ENCODE measurements at regions not wholly inside any gene's neighbourhood (a gene's known extent, or its start where the extent isn't known, plus 50 kb on each side); places are given as distances from the start of the nearest gene placed in this dataset.
"Not testable (repeated sequence)": the region's sequence is repeated elsewhere in the genome, so short reads cannot be mapped to it uniquely, and the experiment has no call there.

DNA sequence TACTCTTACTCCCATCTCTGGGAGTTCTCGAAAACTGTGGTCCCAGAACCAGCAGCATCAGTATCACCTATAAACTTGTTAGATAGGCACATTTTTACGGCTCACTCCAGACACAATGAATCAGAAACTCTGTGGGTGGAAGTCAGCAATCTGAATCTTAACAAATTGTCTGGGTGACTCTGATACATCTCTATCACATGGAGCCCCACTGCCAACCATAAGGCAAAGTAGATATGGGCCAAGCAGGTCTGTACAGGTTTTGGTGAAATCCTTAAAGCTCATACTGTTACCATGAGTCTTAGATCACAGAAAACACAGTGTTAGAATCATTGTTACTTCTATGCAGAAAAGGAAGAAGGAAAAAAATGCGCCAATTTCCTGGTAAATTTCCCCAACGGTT is 122.5 kb upstream of the HCCS start:
- no peaks in the 10 kb centered on the region for H3K36me3 ChIP-seq (ENCODE audit: control insufficient read depth, insufficient read depth, low read length)
- no peak overlapping the region for H3K4me3 ChIP-seq (ENCODE audit: low read length)
- no peaks in the 10 kb centered on the region for H3K4me1 ChIP-seq (ENCODE audit: control insufficient read depth, insufficient read depth, low read length)
- H3K27me3 ChIP-seq (ENCODE audit: control insufficient read depth, insufficient read depth, low read length), result no peaks in the 10 kb centered on the region
- H3K27ac ChIP-seq (ENCODE audit: low read depth, low read length), result no peak overlapping the region
- H3K9ac ChIP-seq (ENCODE audit: low read length), result no peak overlapping the region

GRCh38 chrX:10989386-10989785 is 121.7 kb upstream of the HCCS start:
- Histone ChIP-seq H3K4me3 (ENCODE audit: low read length) (no peak overlapping the region), H3K9ac (ENCODE audit: low read length) (no peak overlapping the region), H3K36me3 (ENCODE audit: control insufficient read depth, insufficient read depth, low read length) (no peaks in the 10 kb centered on the region), H3K4me1 (ENCODE audit: control insufficient read depth, insufficient read depth, low read length) (no peaks in the 10 kb centered on the region), H3K27me3 (ENCODE audit: control insufficient read depth, insufficient read depth, low read length) (no peaks in the 10 kb centered on the region), H3K27ac (ENCODE audit: low read depth, low read length) (no peak overlapping the region)

- no peak overlapping the region for H3K27ac ChIP-seq (ENCODE audit: low read depth, low read length)
- H3K9ac ChIP-seq (ENCODE audit: low read length), result no peak overlapping the region
- no peaks in the 10 kb centered on the region for H3K4me1 ChIP-seq (ENCODE audit: control insufficient read depth, insufficient read depth, low read length)
- no peak overlapping the region for H3K4me3 ChIP-seq (ENCODE audit: low read length)
- H3K27me3 ChIP-seq (ENCODE audit: control insufficient read depth, insufficient read depth, low read length), result no peaks in the 10 kb centered on the region
- no peaks in the 10 kb centered on the region for H3K36me3 ChIP-seq (ENCODE audit: control insufficient read depth, insufficient read depth, low read length)
Observed at GRCh38 chrX:10990418-10990817, 120.7 kb upstream of the HCCS start.

GRCh38 chrX:10990976-10991375 is 120.2 kb upstream of the HCCS start:
- H3K27ac ChIP-seq (ENCODE audit: low read depth, low read length), result no peak overlapping the region
- H3K36me3 ChIP-seq (ENCODE audit: control insufficient read depth, insufficient read depth, low read length), result no peaks in the 10 kb centered on the region

DNA sequence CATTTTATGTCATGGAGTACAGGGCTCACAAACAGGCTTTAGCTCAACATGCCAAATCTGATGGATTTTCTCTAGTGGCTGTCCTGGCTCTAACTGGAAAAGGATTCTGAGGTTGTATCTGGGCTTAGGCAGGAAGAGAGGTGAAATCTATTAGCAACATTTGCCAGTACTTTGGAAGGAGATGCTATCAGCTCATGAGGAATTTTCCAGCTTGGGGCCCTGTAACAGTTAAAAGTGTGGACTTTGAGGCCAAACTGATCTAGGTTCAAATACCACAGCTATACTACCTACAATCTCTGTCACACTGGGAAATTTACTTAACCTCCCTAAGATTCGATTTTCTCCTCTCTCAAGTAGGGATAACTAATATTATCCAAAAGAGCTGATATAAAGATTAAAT is 119.0 kb upstream of the HCCS start:
- no peak overlapping the region for H3K27ac ChIP-seq (ENCODE audit: low read depth, low read length)
- no peaks in the 10 kb centered on the region for H3K4me1 ChIP-seq (ENCODE audit: control insufficient read depth, insufficient read depth, low read length)
- no peaks in the 10 kb centered on the region for H3K27me3 ChIP-seq (ENCODE audit: control insufficient read depth, insufficient read depth, low read length)
- no peak overlapping the region for H3K4me3 ChIP-seq (ENCODE audit: low read length)
- H3K36me3 ChIP-seq (ENCODE audit: control insufficient read depth, insufficient read depth, low read length), result no peaks in the 10 kb centered on the region
- H3K9ac ChIP-seq (ENCODE audit: low read length), result no peak overlapping the region

More at GRCh38 chrX:10990976-10991375, 120.2 kb upstream of the HCCS start:
- Histone ChIP-seq H3K4me1 (ENCODE audit: control insufficient read depth, insufficient read depth, low read length) (no peaks in the 10 kb centered on the region), H3K9ac (ENCODE audit: low read length) (no peak overlapping the region), H3K27me3 (ENCODE audit: control insufficient read depth, insufficient read depth, low read length) (no peaks in the 10 kb centered on the region), H3K4me3 (ENCODE audit: low read length) (no peak overlapping the region)

DNA sequence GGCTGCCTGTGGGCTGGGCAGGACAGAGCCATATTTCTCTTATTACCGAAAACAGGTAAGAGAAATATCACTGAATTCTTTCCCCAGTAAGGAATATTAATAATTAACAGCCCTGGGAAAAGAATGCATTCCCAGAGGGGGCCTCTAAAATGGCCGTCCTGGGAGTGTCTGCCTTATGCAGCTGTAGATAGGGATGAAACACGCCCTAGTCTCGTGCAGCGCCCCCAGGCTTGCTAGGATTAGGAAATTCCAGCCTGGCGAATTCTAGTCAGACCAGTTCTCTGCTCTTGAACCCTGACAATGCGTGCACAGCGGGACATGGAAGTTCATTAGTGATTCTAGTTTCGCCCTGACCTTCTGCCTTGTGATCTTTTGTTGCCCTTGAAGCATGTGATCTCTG is 104.1 kb upstream of the HCCS start:
- not testable (repeated sequence) for H3K27ac ChIP-seq (ENCODE audit: low read depth, low read length); H3K36me3 ChIP-seq (ENCODE audit: control insufficient read depth, insufficient read depth, low read length); H3K9ac ChIP-seq (ENCODE audit: low read length); H3K27me3 ChIP-seq (ENCODE audit: control insufficient read depth, insufficient read depth, low read length); H3K4me3 ChIP-seq (ENCODE audit: low read length); H3K4me1 ChIP-seq (ENCODE audit: control insufficient read depth, insufficient read depth, low read length)

DNA sequence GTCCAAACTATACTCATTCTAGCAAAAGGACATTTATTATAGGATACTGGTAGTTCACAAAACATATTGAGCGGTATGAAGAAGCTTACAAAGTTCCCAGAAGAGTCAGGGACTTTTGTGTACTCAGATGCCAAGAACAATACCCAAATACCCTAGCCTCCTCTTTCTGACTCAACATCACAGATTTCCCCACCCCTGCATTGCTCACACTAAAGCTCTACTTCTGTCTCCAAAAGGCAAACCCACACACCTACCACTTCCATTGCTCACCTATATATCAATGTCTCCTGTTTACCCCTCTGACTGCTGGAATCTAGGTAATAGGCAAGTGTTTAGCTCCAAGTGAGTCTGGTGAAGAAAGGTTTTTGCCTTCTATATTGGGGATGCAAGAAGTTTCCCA is 100.7 kb upstream of the HCCS start:
- H3K27me3 ChIP-seq (ENCODE audit: control insufficient read depth, insufficient read depth, low read length), result no peaks in the 10 kb centered on the region
- H3K4me3 ChIP-seq (ENCODE audit: low read length), result no peak overlapping the region
- no peaks in the 10 kb centered on the region for H3K4me1 ChIP-seq (ENCODE audit: control insufficient read depth, insufficient read depth, low read length)
- H3K36me3 ChIP-seq (ENCODE audit: control insufficient read depth, insufficient read depth, low read length), result no peaks in the 10 kb centered on the region
- no peak overlapping the region for H3K27ac ChIP-seq (ENCODE audit: low read depth, low read length)
- H3K9ac ChIP-seq (ENCODE audit: low read length), result no peak overlapping the region

- H3K27ac ChIP-seq (ENCODE audit: low read depth, low read length), result no peak overlapping the region
- no peak overlapping the region for H3K9ac ChIP-seq (ENCODE audit: low read length)
- no peak overlapping the region for H3K4me3 ChIP-seq (ENCODE audit: low read length)
- H3K27me3 ChIP-seq (ENCODE audit: control insufficient read depth, insufficient read depth, low read length), result no peaks in the 10 kb centered on the region
- no peaks in the 10 kb centered on the region for H3K4me1 ChIP-seq (ENCODE audit: control insufficient read depth, insufficient read depth, low read length)
- H3K36me3 ChIP-seq (ENCODE audit: control insufficient read depth, insufficient read depth, low read length), result no peaks in the 10 kb centered on the region
Observed at GRCh38 chrX:11016728-11017127, 94.4 kb upstream of the HCCS start.

DNA sequence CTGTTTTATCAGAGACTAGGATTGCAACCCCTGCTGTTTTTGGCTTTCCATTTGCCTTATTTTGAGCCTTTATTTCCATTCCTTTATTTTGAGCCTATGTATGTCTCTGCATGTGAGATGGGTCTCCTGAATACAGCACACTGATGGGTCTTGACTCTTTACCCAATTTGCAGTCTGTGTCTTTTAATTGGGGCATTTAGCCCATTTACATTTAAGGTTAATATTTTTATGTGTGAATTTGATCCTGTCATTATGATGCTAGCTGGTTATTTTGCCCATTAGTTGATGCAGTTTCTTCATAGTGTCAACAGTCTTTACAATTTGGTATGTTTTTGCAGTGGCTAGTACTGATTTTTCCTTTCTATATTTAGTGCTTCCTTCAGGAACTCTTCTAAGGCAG is 88.5 kb upstream of the HCCS start:
- H3K36me3 ChIP-seq (ENCODE audit: control insufficient read depth, insufficient read depth, low read length); H3K27ac ChIP-seq (ENCODE audit: low read depth, low read length); H3K4me1 ChIP-seq (ENCODE audit: control insufficient read depth, insufficient read depth, low read length); H3K4me3 ChIP-seq (ENCODE audit: low read length); H3K9ac ChIP-seq (ENCODE audit: low read length); H3K27me3 ChIP-seq (ENCODE audit: control insufficient read depth, insufficient read depth, low read length): not testable (repeated sequence)

GRCh38 chrX:11039926-11040325 is 71.2 kb upstream of the HCCS start:
- Histone ChIP-seq H3K4me3 (ENCODE audit: low read length) (no peak overlapping the region), H3K27me3 (ENCODE audit: control insufficient read depth, insufficient read depth, low read length) (no peaks in the 10 kb centered on the region), H3K9ac (ENCODE audit: low read length) (no peak overlapping the region), H3K36me3 (ENCODE audit: control insufficient read depth, insufficient read depth, low read length) (no peaks in the 10 kb centered on the region), H3K27ac (ENCODE audit: low read depth, low read length) (no peak overlapping the region), H3K4me1 (ENCODE audit: control insufficient read depth, insufficient read depth, low read length) (no peaks in the 10 kb centered on the region)

DNA sequence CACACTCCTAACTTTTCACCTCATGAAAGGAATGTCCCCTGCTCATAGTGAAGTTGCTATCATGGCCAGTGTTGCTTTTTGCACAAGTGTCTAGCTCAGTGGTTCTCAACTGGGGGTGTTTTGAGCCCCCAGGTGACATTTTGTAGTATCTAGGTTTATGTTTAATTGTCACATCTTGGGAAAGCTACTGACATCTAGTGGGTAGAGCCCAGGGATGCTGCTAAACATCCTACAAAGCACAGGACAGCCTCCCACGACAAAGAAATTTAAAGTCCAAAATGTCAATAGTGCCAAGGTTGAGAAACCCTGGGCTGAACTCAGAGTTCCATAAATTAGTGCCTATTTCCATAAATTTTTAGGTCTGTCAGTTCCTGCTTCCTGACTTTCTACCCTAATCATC is 70.7 kb upstream of the HCCS start:
- Histone ChIP-seq H3K4me3 (ENCODE audit: low read length) (no peak overlapping the region), H3K36me3 (ENCODE audit: control insufficient read depth, insufficient read depth, low read length) (no peaks in the 10 kb centered on the region), H3K9ac (ENCODE audit: low read length) (no peak overlapping the region), H3K27ac (ENCODE audit: low read depth, low read length) (no peak overlapping the region), H3K4me1 (ENCODE audit: control insufficient read depth, insufficient read depth, low read length) (no peaks in the 10 kb centered on the region), H3K27me3 (ENCODE audit: control insufficient read depth, insufficient read depth, low read length) (no peaks in the 10 kb centered on the region)

DNA sequence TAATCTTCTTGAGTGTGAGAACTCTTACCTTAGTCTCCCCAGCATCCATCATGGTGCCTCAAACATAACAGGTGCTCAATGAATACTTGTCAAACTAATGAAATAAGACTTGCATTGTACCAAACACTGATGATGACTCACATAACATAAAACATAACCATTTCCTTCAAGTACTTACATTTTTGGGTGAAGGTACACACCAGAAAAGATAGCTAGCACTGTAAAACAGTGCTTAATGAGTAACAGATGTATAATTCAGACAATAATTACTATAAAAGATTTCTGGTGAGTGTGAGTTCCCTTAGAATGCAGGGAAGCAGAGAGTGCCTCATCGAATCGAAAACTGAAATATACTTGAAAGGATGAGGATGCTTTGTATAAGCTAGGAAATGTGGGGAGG is 70.1 kb upstream of the HCCS start:
- Histone ChIP-seq H3K4me1 (ENCODE audit: control insufficient read depth, insufficient read depth, low read length) (no peaks in the 10 kb centered on the region), H3K4me3 (ENCODE audit: low read length) (no peak overlapping the region), H3K36me3 (ENCODE audit: control insufficient read depth, insufficient read depth, low read length) (no peaks in the 10 kb centered on the region), H3K27ac (ENCODE audit: low read depth, low read length) (no peak overlapping the region), H3K27me3 (ENCODE audit: control insufficient read depth, insufficient read depth, low read length) (no peaks in the 10 kb centered on the region), H3K9ac (ENCODE audit: low read length) (no peak overlapping the region)

DNA sequence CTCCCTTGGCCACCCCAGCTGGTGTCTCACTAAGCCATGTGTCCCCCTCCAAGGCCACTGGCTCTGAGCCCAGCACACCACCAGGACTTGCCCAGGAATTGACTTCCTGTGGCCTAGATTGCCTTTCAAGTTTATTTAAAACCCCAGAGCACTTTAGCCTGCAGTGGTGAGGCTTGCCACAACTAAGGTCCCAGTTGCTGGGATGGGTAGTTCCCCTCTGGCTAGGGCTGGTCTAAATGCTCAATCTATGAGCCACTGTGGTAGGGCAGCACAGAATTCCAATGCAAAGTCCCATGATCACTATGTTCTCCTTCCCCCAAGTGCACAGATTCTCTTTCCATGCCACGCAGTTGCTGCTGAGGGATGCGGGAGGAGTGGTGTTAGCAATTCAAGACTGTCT is 61.1 kb upstream of the HCCS start:
- no peak overlapping the region for H3K9ac ChIP-seq (ENCODE audit: low read length)
- no peaks in the 10 kb centered on the region for H3K27me3 ChIP-seq (ENCODE audit: control insufficient read depth, insufficient read depth, low read length)
- no peaks in the 10 kb centered on the region for H3K4me1 ChIP-seq (ENCODE audit: control insufficient read depth, insufficient read depth, low read length)
- no peaks in the 10 kb centered on the region for H3K36me3 ChIP-seq (ENCODE audit: control insufficient read depth, insufficient read depth, low read length)
- no peak overlapping the region for H3K4me3 ChIP-seq (ENCODE audit: low read length)
- H3K27ac ChIP-seq (ENCODE audit: low read depth, low read length), result no peak overlapping the region

DNA sequence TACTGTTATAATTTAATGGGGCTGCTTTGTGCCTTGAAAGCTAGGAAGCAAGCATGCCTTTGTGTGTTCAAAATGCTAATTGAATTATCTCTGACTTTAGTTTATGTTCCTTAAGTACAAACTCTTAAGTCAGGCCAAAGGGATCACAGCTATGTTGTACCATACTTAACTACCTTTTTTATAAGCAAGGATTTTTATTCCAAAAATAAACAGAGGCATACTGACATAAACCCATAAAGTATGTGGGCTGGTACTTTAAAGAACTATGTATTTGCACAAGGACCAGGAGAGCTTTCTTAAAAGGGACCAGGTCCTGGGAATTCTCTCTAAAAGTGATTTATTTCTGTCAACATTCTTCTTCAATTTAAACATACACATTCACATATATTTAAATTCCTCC is 57.8 kb upstream of the HCCS start:
- Histone ChIP-seq H3K27ac (ENCODE audit: low read depth, low read length) (no peak overlapping the region), H3K4me3 (ENCODE audit: low read length) (no peak overlapping the region), H3K36me3 (ENCODE audit: control insufficient read depth, insufficient read depth, low read length) (no peaks in the 10 kb centered on the region)

More for the DNA sequence above, 57.8 kb upstream of the HCCS start:
- no peaks in the 10 kb centered on the region for H3K27me3 ChIP-seq (ENCODE audit: control insufficient read depth, insufficient read depth, low read length)
- no peak overlapping the region for H3K9ac ChIP-seq (ENCODE audit: low read length)
- H3K4me1 ChIP-seq (ENCODE audit: control insufficient read depth, insufficient read depth, low read length), result no peaks in the 10 kb centered on the region

Data from rectal smooth muscle tissue (tissue), 1 donor.